Lower leg skin (tissue), 4 donors: ENCODE measurements at regions not wholly inside any gene's neighbourhood (a gene's known extent, or its start where the extent isn't known, plus 50 kb on each side); places are given as distances from the start of the nearest gene placed in this dataset.

Experiments
- DNase-seq, 2 donors: peaks; one replicate each; pipeline ENCODE4 v3.0.0-alpha.2; 2019; ENCODE audit warnings: low spot score in 2 of 2
- H3K4me3 ChIP-seq: fragments of 200-600 bp; sonication (generic); 2 replicates; pipeline ENCODE4 v1.5.1; 2017; ENCODE audit warnings: mild to moderate bottlenecking, low read depth; ENCODE audit not compliant: poor library complexity, severe bottlenecking
- POLR2A ChIP-seq, 2 donors: fragments of 450-650 bp; IDR thresholded peaks; one replicate each; pipeline ENCODE4 v1.6.1; 2016 to 2017; ENCODE audit warnings: antibody characterized with exemption in 2 of 2, mild to moderate bottlenecking in 1 of 2, moderate library complexity in 1 of 2
- WGBS, 2 donors: methylation state at CpG; one replicate each; pipeline ENCODE4 v1.1.5; 2018; 5-methylcytosine and 5-hydroxymethylcytosine counted together
- intact Hi-C: fragments of 100-400 bp; cut with DNase I; formaldehyde crosslinking; loops from one replicate; pipeline ENCODE4 v1.15.0; 2023; ENCODE audit warnings: low total_unique reads
- TF ChIP-seq, protein P1 (sequence below), 3 donors: fragments of 450-650 bp; IDR thresholded peaks; one replicate each; pipeline ENCODE4 v1.5.1; 2016; ENCODE audit warnings: antibody characterized with exemption in 3 of 3, mild to moderate bottlenecking in 3 of 3, moderate library complexity in 2 of 3

DNA sequence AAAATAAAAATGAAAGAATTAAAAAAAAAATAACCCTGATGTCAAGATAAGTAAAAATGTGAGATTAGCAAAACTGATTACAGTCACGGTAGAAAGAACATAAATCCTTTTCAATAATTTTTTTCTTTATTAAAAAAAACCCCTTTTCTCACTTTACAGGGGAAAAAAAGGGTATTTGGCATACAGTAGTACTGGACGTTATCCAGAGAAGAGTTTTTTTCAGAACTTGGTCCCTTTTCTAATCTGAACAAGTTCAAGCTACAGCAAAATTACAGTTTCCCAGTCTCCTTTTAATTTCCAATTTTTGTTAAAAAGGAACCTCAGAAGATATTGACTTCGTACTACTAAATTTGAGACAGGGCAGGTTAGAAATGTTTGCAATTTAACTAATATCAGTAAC is 134.7 kb upstream of the DCN start:
- DNase-seq: no peak
- no peak overlapping the region for H3K4me3 ChIP-seq
- TF ChIP-seq POLR2A (IDR thresholded peaks at IDR 0.05): no peak
- TF ChIP-seq, protein P1, sequence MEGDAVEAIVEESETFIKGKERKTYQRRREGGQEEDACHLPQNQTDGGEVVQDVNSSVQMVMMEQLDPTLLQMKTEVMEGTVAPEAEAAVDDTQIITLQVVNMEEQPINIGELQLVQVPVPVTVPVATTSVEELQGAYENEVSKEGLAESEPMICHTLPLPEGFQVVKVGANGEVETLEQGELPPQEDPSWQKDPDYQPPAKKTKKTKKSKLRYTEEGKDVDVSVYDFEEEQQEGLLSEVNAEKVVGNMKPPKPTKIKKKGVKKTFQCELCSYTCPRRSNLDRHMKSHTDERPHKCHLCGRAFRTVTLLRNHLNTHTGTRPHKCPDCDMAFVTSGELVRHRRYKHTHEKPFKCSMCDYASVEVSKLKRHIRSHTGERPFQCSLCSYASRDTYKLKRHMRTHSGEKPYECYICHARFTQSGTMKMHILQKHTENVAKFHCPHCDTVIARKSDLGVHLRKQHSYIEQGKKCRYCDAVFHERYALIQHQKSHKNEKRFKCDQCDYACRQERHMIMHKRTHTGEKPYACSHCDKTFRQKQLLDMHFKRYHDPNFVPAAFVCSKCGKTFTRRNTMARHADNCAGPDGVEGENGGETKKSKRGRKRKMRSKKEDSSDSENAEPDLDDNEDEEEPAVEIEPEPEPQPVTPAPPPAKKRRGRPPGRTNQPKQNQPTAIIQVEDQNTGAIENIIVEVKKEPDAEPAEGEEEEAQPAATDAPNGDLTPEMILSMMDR (IDR thresholded peaks at IDR 0.05): no peak
- intact Hi-C loops: no loop called here
- 42 to 47% methylated on average over 3 of the region's 3 CpGs for WGBS, 2 donors

DNA sequence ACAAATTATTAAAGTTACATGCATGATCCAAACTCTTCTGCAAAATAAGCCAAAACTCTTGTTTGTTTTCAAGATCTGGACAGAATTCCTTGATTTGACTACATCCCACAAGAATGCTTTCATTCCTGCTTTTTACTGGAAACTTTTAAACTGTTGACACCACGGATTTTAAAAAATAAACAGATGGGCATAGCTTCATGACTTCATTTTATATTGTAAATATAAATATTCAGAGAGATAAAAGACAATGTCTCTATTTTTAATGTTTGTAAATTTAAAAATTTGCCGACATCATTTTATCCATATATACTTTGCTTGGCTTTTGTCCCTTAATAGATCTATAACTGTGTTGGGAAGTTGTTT is 134.3 kb upstream of the DCN start:
- TF ChIP-seq, protein P1 (IDR thresholded peaks at IDR 0.05): no peak
- TF ChIP-seq POLR2A (IDR thresholded peaks at IDR 0.05): no peak
- no peak for DNase-seq
- H3K4me3 ChIP-seq: no peak overlapping the region
- intact Hi-C loops: no loop called here
- 51 to 56% methylated on average over 2 of the region's 2 CpGs for WGBS, 2 donors

DNA sequence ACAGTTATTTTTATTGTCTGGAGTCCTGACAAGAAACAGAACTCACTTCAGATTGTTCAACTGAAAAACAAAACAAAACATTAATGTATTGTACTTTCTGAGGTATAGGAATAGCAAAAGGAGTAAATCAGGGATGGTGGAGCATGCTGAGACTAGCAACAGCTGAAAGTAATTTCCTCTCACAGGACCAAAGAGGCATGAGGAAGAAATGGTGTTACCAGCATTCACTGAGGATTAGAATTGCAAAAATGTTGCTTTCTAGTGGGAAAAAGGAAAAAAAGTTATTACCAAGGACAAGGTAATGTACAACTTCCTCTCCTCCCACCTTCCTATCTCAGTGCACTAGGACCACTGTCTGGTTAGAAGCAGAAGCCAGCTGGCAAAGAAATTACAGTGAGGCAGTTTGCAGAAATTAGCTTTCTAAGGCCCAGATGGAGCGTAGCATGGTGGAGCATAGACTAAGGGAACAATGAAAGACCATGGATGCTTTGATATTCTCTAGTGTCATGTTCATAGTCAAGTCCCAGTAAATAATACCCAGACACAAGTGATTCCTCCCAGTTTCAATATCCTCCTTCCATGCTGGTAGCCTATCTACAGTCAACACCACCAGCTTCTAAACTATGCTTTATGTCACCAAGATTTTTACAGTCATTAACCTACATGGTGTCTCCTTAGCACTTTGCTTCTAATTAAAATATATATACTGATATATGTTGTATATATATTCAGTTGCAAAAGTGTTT is 133.7 kb upstream of the DCN start:
- no peak for TF ChIP-seq POLR2A (IDR thresholded peaks at IDR 0.05)
- TF ChIP-seq, protein P1 (IDR thresholded peaks at IDR 0.05): no peak
- 74 to 81% methylated on average over 1 of the region's 1 CpG for WGBS, 2 donors
- no peak overlapping the region for H3K4me3 ChIP-seq
- DNase-seq: no peak
- intact Hi-C loops: no loop called here

DNA sequence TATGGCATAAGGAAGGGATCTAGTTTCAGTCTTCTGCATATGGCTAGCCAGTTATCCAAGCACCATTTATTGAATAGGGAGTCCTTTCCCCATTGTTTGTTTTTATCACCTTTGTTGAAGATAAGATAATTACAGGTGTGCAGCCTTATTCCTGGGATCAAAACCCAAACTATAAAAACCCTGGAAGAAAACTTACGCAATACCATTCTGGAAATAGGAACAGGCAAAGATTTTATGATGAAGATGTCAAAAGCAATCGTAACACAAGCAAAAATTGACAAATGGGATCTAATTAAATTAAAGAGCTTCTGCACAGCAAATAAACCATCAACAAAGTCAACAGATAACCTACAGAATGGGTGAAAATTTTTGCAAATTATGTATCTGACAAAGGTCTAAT is 128.5 kb upstream of the DCN start:
- no peak for DNase-seq
- intact Hi-C loops: no loop called here
- 81 to 88% methylated on average over 2 of the region's 2 CpGs for WGBS, 2 donors

DNA sequence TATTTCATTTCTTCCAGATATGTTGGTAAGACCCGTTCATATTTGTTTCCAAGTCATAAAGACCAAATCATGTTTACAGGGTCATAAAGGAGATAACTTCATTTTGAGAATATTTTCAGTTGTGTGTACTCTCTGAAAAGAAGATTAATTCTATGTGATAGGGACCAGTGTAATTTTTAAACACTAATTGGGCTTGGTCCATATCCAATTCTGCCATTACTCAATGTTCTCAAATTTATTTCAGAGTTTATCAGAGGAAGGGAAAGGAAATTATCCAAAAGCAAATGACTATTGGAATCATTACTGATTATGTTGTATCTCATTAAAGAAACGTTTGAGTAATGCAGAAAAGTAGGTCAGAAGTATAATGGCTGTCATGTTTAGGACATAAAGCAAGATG is 126.8 kb upstream of the DCN start:
- no peak for TF ChIP-seq POLR2A (IDR thresholded peaks at IDR 0.05)
- TF ChIP-seq, protein P1 (IDR thresholded peaks at IDR 0.05): no peak
- WGBS, 2 donors: 24 to 36% methylated on average over 2 of the region's 2 CpGs
- intact Hi-C loops: no loop called here
- H3K4me3 ChIP-seq: no peak overlapping the region
- DNase-seq: no peak

More for the DNA sequence above, 128.5 kb upstream of the DCN start:
- TF ChIP-seq POLR2A (IDR thresholded peaks at IDR 0.05): no peak
- TF ChIP-seq, protein P1 (IDR thresholded peaks at IDR 0.05): no peak
- no peak overlapping the region for H3K4me3 ChIP-seq
